DMS53 treated with DMSO at 0.1 percent for 48 hours (cell line): ENCODE measurements at regions not wholly inside any gene's neighbourhood (a gene's known extent, or its start where the extent isn't known, plus 50 kb on each side); places are given as distances from the start of the nearest gene placed in this dataset.

Experiments
- DNase-seq: peaks from one replicate; lab custom pipeline; 2025; ENCODE audit not compliant: unreplicated experiment; lab: John Stamatoyannopoulos, UW

GRCh38 chr4:176898791-176899190 lies 106.1 kb upstream of the VEGFC start:
- no peak for DNase-seq

DNA sequence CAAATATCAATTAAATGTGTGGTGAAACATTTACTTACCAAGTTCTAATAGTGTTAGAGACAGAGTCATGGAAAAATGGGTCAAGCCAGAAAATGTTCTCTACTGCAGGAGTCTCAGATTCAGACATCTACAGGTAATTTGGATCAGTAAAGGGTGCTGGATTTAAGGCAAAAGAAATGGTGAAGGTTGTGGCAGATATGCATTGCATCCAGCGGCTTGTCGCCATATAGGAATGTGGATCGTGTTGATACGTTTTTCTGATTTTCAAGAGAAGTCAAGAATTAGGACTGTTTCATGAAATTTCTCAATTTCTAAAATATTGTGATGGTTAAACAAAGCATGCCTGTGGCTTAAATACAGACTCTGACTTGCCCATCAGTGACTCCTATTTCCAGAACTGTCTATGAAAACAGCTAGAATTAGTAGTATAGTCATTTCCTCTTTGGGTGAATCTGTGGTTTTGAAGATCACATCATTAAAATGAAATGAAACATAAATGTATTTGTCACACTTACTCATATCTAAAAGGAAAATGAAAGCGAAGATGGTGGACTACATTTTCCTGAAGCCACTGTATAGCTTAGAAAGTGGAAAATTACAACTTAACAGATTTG lies 110.1 kb upstream of the VEGFC start:
- DNase-seq, result no peak

- DNase-seq, result no peak
Observed at GRCh38 chr4:176906709-176907108, 114.0 kb upstream of the VEGFC start.

- DNase-seq, result no peak
Observed at GRCh38 chr4:176910646-176911045, 117.9 kb upstream of the VEGFC start.

GRCh38 chr4:176919631-176920030 lies 126.9 kb upstream of the VEGFC start:
- DNase-seq, result no peak

DNA sequence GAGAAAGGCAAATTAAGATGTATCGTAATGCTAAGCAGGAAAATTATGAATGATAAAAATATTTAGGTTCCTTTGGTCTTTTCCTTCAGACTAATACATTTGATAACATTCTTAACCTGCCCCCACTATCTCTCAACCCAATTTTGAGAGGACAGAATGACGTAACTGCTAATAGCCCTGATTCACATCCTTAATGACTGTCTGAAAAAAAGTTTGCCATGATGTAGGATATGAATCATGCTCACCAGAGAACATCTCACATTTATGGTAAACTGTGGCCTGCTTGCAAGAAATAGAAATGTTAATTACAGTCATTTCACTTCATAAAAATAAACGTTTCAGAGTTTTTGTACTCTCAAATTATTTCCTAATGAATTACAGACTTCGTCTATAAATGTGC lies 128.0 kb upstream of the VEGFC start:
- DNase-seq, result no peak

- DNase-seq, result no peak
Observed at GRCh38 chr4:176921256-176921655, 128.5 kb upstream of the VEGFC start.

- no peak for DNase-seq
Observed at GRCh38 chr4:176924238-176924637, 131.5 kb upstream of the VEGFC start.

DNA sequence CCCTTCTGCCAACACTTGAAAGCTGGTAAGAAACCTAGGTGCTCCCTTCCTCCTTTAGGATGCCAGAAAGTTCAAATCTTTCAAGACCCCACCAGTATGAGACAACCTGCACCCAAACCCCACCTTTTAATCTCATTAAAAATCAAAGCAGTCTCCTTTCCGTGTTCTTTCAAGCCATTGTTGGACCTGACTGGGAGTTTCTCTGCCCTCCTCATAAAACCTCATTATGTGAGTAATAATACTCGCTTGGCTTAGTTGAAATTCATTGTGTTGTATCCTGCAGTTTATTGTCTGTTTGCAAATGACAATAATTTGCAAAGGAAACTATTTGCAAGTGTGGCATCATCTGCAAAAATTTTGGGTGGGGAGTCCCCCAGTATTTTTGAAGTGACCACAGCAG lies 133.2 kb upstream of the VEGFC start:
- no peak for DNase-seq

DNA sequence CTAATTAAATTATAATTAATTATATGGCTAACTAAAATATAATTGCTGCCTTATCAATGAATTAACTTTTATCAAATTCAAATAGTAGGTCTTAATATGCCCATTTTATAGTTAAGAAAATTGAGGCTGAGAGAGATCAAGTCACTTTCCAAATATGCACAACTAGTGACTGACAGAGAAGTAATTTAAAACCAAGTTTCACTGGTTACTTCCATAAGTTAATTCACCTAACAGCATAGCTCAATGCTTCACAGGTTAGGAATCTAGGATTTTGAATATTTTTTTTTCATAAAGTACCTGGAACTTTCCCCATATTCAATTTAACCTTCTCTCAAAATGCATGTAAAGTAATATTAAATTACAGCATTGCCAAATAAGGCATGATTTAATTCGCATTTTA lies 134.4 kb upstream of the VEGFC start:
- DNase-seq, result no peak

DNA sequence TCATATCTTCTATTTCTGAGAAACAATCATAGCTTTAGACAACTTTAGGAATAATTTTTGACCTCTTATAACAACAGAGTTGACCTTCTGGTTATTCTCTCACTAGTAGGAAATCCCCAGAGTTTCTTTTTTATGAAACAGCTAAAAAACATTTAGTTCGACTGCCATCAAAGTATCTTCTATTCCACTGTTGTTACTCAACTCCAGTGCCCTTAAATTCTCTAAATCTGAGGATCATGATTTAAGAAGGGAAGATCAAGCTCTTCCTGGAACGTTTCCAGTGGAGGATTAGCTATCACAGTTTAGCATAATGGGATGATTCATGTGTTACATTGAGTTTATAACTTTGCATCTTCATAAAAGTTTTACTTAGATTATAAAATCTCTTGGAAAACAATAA lies 134.9 kb upstream of the VEGFC start:
- no peak for DNase-seq

DNA sequence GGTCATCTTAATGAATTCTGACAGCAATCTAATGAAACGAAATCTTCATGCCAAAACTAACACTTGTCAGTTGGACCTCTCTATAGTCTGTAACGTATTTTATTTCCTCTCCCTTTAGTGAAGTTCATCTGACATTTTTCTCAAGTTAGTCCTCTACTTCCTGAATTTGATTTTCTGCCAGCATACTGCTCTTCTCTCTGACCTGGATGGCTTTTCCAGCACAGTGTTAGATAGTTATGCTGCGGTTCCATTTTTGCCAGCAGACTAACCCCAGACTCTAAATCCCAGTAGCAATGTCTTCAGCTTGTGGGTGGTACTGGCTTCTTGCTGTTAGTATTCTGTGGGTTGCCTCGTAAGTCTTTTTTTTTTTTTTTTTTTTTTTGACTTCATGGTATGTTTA lies 146.7 kb upstream of the VEGFC start:
- no peak for DNase-seq

DNA sequence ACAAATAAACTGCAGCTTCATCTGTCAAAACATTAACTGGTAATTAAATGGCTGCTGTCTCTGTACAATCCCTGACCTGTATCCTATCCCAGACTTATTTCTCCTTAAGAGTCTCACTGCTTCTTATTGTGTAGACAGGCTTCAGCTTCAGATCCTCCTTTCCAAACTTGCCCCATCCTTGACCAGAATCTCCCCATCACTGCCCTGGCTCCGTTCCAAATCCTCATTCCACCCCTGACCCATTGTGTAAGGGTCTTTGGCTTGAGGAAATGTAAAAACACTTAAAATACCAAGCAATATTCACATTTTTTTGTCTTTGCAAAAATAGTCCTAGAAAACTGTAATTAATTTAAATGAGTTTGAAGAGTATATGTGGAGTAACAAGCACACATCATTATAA lies 152.6 kb upstream of the VEGFC start:
- no peak for DNase-seq

- DNase-seq, result no peak
Observed at GRCh38 chr4:176949029-176949428, 156.3 kb upstream of the VEGFC start.

DNA sequence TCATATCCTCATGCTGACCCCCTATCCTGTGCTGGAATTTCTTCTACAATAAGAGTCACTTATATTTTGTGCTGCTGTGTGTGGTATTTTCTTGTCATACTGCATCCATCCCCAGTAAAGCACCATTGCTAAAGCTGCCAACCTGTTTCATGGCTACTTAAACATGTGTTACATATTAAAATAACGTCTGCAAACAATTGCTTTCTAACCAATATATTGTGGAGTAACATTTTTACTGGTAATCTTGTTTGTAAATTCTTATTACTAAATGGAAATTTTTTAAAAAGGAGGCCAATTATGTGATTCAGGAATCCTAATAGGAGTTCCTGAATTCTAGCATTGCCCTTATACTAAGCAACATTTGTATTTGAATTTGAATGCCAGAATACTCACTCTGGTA lies 160.3 kb upstream of the VEGFC start:
- DNase-seq, result no peak

DNA sequence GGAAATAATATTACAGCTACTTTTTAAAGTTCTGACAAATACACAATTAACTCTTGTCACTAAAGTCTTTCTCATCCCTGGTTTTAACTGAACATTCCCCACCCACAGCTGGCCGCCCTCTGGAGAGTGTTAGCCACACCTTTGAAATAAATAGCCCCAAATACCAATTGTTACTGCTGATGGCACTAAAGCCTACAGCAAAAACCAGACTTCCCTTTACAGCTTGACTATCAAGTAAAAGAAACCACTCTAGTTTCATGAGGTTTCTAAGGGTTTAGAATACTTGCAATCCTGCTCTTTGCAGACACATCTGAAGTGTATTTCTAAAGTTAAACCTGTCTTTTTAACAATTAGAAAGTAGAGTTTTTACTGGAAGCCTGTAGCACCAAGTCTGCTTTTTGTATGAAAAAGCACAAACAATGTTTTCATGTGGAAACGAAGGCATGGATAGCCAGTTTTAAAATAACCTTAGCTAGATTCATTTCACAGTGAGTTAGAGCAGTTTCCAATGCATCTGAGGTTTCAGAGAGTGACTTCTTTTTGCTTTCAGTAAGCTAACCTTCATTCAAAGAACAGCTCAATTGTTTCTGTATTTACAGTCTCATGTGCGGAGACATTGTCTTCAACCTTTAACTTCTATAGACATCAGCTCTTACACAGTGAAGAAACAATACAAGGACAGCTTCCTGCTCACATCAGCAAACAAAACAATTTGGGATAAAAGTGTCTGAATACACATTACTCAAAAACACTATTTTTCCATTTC lies 164.8 kb upstream of the VEGFC start:
- no peak for DNase-seq

GRCh38 chr4:176959980-176960379 lies 167.3 kb upstream of the VEGFC start:
- DNase-seq, result no peak

DNA sequence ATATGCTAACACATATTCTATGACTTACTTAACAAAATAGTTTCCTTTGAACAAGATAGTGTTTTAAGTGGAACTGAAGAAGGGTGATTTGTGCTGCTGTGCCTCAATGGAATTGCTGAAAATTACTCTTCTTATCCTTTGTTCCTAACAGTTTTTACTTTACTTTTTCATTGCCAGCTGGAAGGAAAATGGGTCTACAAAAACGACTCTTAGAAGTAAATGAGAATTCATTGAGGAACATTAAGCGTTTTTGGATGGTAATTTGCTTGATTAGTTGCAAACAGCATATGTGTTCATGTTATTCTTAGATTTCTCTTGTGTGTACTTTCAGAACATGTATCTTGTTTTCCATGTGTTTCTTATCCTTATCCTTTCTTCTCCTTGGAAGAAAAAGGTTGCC lies 170.4 kb upstream of the VEGFC start:
- no peak for DNase-seq

GRCh38 chr4:176964116-176964691 lies 171.5 kb upstream of the VEGFC start:
- DNase-seq, result peak; percentile 42

- no peak for DNase-seq
Observed at GRCh38 chr4:176967586-176967985, 174.9 kb upstream of the VEGFC start.

DNA sequence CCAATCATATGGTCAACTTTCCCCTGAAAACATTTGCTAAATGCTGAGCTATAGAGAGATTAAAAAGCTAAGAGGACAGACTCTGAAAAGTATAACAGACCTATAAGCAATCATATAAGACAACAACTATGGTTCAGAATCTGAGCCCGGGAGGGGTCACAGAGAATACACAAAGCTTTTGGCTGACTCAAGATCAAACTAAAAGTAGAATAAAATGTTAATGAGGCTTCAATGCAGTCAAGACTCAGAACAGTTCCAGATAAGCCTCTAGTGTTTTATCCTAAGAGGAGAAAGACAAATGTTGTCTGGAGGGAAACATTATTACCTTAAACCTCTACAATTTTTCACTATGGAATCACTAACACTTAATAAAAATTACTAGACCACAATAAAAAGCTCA lies 175.4 kb upstream of the VEGFC start:
- DNase-seq, result no peak

GRCh38 chr4:176969011-176969410 lies 176.3 kb upstream of the VEGFC start:
- DNase-seq, result no peak

- no peak for DNase-seq
Observed at GRCh38 chr4:176970853-176971252, 178.1 kb upstream of the VEGFC start.
